GM12872 (cell line): ENCODE measurements at regions not wholly inside any gene's neighbourhood (a gene's known extent, or its start where the extent isn't known, plus 50 kb on each side); places are given as distances from the start of the nearest gene placed in this dataset.

Experiments
- CTCF ChIP-seq: IDR thresholded peaks from 3 replicates; pipeline ENCODE4 v1.5.1; 2011; ENCODE audit warnings: low read depth, mild to moderate bottlenecking, low read length, moderate library complexity; ENCODE audit not compliant: insufficient read depth

GRCh38 chr2:239518286-239519088, 117.7 kb upstream of the HDAC4 start:
- no peak for TF ChIP-seq CTCF

- TF ChIP-seq CTCF = no peak
Observed at GRCh38 chr2:239517686-239518085, 116.9 kb upstream of the HDAC4 start.

GRCh38 chr2:239516954-239517305, 116.1 kb upstream of the HDAC4 start:
- no peak for TF ChIP-seq CTCF

- TF ChIP-seq CTCF = no peak
Observed at GRCh38 chr2:239516286-239516953, 115.6 kb upstream of the HDAC4 start.

- TF ChIP-seq CTCF = no peak
Observed at GRCh38 chr2:239514754-239515530, 114.1 kb upstream of the HDAC4 start.

- TF ChIP-seq CTCF = no peak
Observed at GRCh38 chr2:239512054-239512453, 111.2 kb upstream of the HDAC4 start.
